ENCODE measurements at regions not wholly inside any gene's neighbourhood (a gene's known extent, or its start where the extent isn't known, plus 50 kb on each side); places are given as distances from the start of the nearest gene placed in this dataset.

GRCh38 chr5:6274846-6275543, 103.4 kb downstream of the MED10 start:
- FAIRE-seq, result no peak
- no peak for DNase-seq (ENCODE audit: low spot score in 2 of 2)

- DNase-seq (ENCODE audit: low spot score in 2 of 2) (no peak), FAIRE-seq (no peak)
Measured at GRCh38 chr5:6273749-6274148, 104.6 kb downstream of the MED10 start.

- DNase-seq (ENCODE audit: low spot score in 2 of 2), result no peak
- no peak for FAIRE-seq
Measured at GRCh38 chr5:6273090-6273735, 105.1 kb downstream of the MED10 start.

DNA sequence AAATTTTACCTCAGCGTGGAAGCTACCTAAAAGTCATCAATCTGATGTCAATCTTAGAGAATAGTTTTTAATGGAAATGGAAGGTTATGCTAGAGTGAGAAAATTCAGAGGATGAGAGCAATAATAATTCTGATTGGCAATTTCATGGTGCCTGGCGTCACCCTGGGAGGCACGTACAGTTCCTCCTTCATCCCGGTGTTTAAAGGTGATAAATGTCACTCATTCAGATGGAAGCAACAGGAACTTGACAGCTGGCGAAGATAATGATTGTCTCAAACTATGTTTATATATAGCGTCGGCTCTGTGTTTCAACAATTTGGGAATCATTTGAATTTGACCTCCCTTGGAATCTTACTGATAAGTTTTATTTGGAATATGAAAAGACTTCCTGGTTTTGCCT, 108.4 kb downstream of the MED10 start:
- DNase-seq (ENCODE audit: low spot score in 2 of 2) (no peak), FAIRE-seq (no peak)

GRCh38 chr5:6266671-6267197, 111.6 kb downstream of the MED10 start:
- DNase-seq (ENCODE audit: low spot score in 2 of 2) (no peak), FAIRE-seq (no peak)

DNA sequence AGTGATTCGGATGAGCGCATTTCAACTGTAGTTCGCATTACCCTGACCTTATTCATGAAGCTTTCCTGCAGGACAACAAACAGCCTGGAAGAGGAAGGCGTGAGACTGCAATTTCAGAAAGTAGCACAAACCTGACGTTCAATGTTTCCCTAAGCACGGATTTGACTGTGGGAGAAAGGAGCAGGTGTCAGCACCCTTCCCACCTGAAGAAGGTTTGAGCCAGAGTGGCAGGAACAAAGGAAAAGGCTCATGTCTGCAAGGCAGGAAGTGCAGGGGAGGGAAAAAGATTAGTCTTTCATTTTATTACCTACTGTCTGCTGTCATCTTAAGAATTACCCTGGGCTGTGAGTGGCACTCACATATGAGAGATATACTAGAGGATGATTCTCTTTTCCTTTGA, 114.0 kb downstream of the MED10 start:
- DNase-seq (ENCODE audit: low spot score in 2 of 2), result no peak
- FAIRE-seq, result no peak

DNA sequence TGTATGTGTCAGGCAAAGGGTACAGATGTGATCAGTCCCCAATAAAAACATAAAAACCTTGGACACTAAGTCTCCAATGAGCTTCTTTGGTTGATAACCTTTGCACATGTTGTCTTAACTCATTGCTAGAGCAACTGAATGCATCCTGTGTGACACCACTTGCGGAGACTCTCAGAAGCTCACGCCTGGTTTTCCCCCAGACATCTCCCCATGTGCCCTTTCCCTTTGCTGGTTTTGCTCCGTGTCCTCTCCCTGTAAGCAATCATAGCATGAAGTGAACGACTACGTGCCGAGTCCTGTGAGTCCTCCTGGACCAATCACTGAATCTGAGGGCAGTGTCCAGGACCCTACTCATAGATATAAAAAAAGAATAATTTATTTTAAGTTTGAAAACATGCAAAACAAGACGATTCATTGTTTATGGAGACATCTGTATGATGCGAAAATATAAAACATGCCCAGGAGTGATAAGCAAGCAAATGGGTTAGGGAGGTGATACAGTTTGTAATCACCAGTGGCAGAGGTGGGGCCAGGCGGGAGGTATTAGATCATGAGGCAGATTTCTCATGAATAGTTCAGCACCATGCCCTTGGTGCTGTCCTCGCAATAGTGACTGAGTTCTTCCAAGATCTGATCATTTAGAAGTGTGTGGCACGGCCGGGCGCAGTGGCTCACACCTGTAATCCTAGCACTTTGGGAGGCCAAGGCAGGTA, 115.5 kb downstream of the MED10 start:
- no peak for DNase-seq (ENCODE audit: low spot score in 2 of 2)
- no peak for FAIRE-seq

GRCh38 chr5:6261668-6262067, 116.7 kb downstream of the MED10 start:
- no peak for FAIRE-seq
- no peak for DNase-seq (ENCODE audit: low spot score in 2 of 2)

DNA sequence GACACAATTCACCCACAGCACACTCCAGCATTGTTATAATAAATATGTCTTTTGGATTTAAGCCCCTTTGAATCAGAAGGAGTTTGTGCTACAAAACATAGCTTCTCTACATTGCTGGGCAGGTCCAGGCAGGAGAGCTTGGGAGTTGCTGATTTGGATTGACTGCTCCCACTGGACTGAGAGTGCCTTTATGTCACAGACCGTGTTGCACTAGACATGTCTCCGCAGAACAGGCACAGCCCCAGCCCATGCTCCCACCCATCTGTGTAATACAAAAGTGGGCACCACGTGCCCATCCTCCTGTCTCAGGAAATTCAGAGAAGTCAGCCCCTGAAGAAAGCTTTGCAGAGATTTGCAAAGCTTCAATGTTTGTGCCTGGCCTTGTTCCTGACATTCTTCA, 117.1 kb downstream of the MED10 start:
- DNase-seq (ENCODE audit: low spot score in 2 of 2) (no peak), FAIRE-seq (no peak)

- FAIRE-seq (no peak), DNase-seq (ENCODE audit: low spot score in 2 of 2) (no peak)
Measured at GRCh38 chr5:6260846-6261245, 117.5 kb downstream of the MED10 start.

DNA sequence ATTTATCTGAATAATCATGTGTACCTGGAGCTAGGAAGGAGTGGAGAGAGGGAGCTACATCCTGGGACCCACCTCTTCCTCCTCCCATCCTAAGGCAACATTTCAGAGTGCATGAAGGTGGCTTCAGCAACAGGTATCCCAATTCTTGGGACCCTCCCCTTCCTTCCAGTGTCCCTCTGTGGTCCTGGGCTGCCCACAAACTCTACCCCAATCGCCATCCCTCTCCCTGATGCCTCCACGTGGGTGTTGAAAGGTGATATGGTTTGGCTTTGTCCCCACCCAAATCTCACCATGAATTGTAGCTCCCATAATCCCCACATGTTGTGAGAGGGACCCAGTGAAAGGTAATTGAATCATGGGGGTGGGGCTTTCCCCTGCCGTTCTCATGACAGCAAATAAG, 121.4 kb downstream of the MED10 start:
- DNase-seq (ENCODE audit: low spot score in 2 of 2) (no peak), FAIRE-seq (no peak)

GRCh38 chr5:6255956-6256355, 122.4 kb downstream of the MED10 start:
- no peak for FAIRE-seq

DNA sequence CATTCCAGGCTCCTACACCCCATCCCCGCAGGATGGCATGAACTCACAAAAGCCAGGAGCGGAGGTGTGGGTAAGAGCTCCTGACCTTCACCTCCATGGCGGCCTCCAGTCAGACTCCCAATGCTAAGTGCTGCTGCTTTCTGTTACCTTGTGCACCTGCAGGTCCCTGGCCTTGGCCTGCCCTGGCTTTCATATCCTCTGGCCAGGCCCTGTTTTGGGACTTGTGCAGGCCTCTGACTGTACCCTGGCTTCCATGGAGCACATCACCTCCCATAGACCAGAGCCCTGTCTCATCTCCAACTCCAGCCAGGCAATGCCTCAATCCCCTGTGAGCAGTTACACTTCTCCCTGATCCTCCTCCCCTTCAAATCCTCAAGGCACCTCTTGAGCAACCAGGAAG, 124.5 kb downstream of the MED10 start:
- DNase-seq (ENCODE audit: low spot score in 2 of 2), result no peak
- no peak for FAIRE-seq

More at GRCh38 chr5:6255956-6256355, 122.4 kb downstream of the MED10 start:
- no peak for DNase-seq (ENCODE audit: low spot score in 2 of 2)

DNA sequence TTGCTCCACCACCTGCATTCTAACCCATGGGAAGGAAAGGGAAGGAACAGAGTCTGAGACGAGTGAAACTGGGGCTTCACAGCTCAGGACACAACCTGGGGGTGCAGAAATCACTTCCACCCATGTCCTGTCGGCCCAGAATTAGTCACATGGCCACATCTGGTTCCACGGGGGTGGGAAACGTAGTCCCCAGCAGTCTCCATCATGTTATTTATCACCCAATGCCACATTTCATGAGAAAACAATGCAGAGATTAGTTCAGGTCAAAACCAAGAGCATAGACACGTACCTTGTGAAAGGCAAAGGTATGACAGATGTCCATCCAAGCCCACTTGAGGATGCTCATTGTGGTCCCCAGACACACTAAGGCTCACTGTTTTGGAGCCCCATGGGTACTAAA, 125.1 kb downstream of the MED10 start:
- DNase-seq (ENCODE audit: low spot score in 2 of 2) (no peak), FAIRE-seq (no peak)

- no peak for FAIRE-seq
- no peak for DNase-seq (ENCODE audit: low spot score in 2 of 2)
Measured at GRCh38 chr5:6252581-6252980, 125.8 kb downstream of the MED10 start.

DNA sequence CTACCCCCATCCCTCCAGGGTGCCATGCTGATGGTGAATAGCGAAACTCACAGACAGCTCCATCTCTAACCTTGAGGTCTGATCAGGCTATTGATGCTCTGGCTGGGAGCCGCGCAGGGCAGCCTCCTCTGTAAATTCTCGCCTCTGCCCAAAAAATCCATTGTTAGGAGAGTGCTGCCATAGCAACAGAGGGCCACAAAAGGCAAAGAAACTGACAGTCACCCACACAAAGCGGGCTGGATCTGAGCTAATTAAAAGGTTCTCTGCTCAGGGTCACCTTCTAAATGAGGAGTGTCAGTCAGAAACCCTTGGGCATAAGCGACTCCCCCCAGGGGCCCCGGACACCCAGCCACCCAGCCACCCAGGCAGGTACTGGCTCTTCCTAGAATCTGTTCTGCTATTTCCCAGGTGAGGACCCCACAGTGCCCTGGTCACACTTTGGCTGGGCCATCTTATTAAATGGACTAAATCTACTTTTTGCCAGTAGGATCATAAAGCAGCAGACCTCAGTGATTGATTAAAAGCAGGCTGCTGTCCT, 126.7 kb downstream of the MED10 start:
- FAIRE-seq (no peak), DNase-seq (ENCODE audit: low spot score in 2 of 2) (no peak)

DNA sequence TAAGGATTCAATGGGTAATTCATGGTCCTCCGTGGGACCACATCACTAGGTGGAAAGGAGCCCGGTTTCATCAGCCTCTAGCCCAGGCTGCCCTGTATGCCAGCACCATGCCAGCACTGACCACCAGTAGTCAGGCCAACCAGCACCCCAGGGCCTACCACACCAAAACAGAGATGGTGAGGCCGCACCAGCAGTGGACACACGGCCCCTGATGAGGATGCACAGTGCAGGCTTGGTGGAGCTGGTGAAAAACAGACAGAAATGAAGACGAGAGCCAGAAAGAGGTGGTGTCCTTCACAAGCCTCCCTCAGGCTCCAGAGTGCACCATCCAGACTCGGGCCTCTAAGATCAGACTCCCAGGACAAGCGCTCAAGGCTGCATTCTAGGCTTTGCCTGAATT, 128.2 kb downstream of the MED10 start:
- no peak for FAIRE-seq

GRCh38 chr5:6248132-6248531, 130.2 kb downstream of the MED10 start:
- DNase-seq (ENCODE audit: low spot score in 2 of 2), result no peak
- no peak for FAIRE-seq

More for the DNA sequence above, 128.2 kb downstream of the MED10 start:
- no peak for DNase-seq (ENCODE audit: low spot score in 2 of 2)

DNA sequence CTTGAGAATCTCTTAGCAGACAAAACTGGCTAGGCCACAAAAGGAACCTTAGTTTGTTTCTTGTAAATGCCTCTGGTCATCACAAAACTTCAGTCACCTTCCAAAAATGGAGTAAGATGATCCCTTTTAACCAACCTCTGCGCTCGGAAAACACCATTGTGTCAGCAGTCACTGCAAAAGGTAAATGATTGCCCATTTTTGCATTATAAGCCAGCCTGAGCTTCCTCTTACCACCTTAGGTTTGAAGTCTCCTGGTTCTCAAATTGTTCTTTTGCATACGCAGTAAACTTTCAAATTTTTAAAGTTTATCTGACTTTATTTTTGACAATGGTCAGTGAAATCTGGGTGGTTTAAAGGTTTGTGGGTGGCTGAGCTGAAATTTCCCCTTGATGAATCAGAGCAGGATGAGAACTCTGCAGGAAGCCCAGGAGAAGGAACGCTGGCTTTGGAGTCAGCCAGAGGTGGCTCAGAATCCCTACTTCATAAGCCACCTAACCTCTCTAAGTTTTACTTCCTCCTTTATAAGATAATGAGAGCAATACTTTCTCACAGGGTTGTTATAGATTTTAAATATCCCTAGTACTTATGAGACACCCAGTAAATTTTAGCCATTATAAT, 131.4 kb downstream of the MED10 start:
- DNase-seq (ENCODE audit: low spot score in 2 of 2) (no peak), FAIRE-seq (no peak)

- DNase-seq (ENCODE audit: low spot score in 2 of 2) (no peak), FAIRE-seq (no peak)
Measured at GRCh38 chr5:6244339-6244714, 134.0 kb downstream of the MED10 start.

Measured in frontal cortex (tissue), 3 donors.